Suprapubic skin (tissue), 4 donors: ENCODE measurements at regions not wholly inside any gene's neighbourhood (a gene's known extent, or its start where the extent isn't known, plus 50 kb on each side); places are given as distances from the start of the nearest gene placed in this dataset.

ENCODE experiments used
- CTCF ChIP-seq, 2 donors: fragments of 200-600 bp in 1 of 2; fragments of 450-650 bp in 1 of 2; sonication (generic) in 1 of 2; IDR thresholded peaks; one replicate each; pipeline ENCODE4 v1.5.1; 2016 to 2019; ENCODE audit warnings: antibody characterized with exemption in 2 of 2, mild to moderate bottlenecking in 1 of 2, moderate library complexity in 1 of 2
- POLR2A ChIP-seq, 2 donors: fragments of 450-650 bp; IDR thresholded peaks; one replicate each; pipeline ENCODE4 v1.6.1; 2017; ENCODE audit warnings: antibody characterized with exemption in 2 of 2, mild to moderate bottlenecking in 2 of 2, moderate library complexity in 2 of 2
- POLR2AphosphoS5 ChIP-seq, 3 donors: sonication (generic); formaldehyde crosslinking; IDR thresholded peaks; one replicate each; pipeline ENCODE4 v1.6.1; 2017; ENCODE audit warnings: antibody characterized with exemption in 3 of 3

GRCh38 chr2:8281234-8281633, 400.6 kb upstream of the ID2 start:
- TF ChIP-seq CTCF (IDR thresholded peaks at IDR 0.05) (no peak), POLR2A (IDR thresholded peaks at IDR 0.05) (no peak), POLR2AphosphoS5 (IDR thresholded peaks at IDR 0.05) (no peak)
